RWPE1 (cell line): ENCODE measurements at regions not wholly inside any gene's neighbourhood (a gene's known extent, or its start where the extent isn't known, plus 50 kb on each side); places are given as distances from the start of the nearest gene placed in this dataset.

Experiments
- CTCF ChIA-PET: fragments of 350-600 bp; sonication (Branson Sonifier 250); formaldehyde crosslinking; extraction: SDS; loops from one replicate; lab custom pipeline; 2021; lab: Yijun Ruan, JAX
- POLR2A ChIA-PET: fragments of 400-600 bp; formaldehyde crosslinking; extraction: SDS; loops from one replicate; lab custom pipeline; 2020; ENCODE audit warnings: antibody characterized with exemption; ENCODE audit not compliant: low non-redundant PET; lab: Yijun Ruan, JAX
- DNase-seq: peaks from one replicate; pipeline ENCODE4 v3.0.0; 2012; ENCODE audit warnings: low spot score
- H3K27ac ChIP-seq: fragments of 450-650 bp; 2 replicates; pipeline ENCODE4 v1.5.1; 2017
- TF ChIP-seq, protein P1 (sequence below): fragments of 450-650 bp; conservative IDR thresholded peaks from 2 replicates; pipeline ENCODE4 v1.5.1; 2017; ENCODE audit warnings: low read depth, mild to moderate bottlenecking

DNA sequence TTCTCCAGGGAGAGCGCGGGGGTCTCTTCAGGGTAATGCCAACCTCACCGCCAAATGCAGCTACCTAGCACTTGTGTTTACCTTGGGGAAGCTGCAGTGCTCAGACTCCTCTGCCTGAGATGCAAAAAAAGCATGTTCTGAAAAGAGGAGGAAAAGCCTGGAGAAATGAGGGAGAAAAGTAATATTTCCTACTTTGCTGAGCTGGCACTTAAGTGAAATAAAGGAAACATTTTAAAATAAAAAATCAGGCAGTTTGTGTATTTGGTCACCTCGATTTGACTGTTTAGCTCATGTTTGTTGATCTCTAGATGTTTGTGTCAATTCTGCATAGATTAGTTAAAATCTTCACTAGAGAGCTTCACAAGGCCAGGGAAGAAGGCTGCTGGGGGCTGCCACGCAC is 487.2 kb downstream of the QKI start:
- POLR2A ChIA-PET, result no interaction called here
- no peak for DNase-seq
- no peak overlapping the region for H3K27ac ChIP-seq
- CTCF ChIA-PET, result no interaction called here
- TF ChIP-seq, protein P1, sequence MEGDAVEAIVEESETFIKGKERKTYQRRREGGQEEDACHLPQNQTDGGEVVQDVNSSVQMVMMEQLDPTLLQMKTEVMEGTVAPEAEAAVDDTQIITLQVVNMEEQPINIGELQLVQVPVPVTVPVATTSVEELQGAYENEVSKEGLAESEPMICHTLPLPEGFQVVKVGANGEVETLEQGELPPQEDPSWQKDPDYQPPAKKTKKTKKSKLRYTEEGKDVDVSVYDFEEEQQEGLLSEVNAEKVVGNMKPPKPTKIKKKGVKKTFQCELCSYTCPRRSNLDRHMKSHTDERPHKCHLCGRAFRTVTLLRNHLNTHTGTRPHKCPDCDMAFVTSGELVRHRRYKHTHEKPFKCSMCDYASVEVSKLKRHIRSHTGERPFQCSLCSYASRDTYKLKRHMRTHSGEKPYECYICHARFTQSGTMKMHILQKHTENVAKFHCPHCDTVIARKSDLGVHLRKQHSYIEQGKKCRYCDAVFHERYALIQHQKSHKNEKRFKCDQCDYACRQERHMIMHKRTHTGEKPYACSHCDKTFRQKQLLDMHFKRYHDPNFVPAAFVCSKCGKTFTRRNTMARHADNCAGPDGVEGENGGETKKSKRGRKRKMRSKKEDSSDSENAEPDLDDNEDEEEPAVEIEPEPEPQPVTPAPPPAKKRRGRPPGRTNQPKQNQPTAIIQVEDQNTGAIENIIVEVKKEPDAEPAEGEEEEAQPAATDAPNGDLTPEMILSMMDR, result no peak

GRCh38 chr6:163900570-163900969 is 486.1 kb downstream of the QKI start:
- TF ChIP-seq, protein P1, result no peak
- POLR2A ChIA-PET, result no interaction called here
- no peak for DNase-seq
- CTCF ChIA-PET, result no interaction called here
- H3K27ac ChIP-seq, result no peak overlapping the region

DNA sequence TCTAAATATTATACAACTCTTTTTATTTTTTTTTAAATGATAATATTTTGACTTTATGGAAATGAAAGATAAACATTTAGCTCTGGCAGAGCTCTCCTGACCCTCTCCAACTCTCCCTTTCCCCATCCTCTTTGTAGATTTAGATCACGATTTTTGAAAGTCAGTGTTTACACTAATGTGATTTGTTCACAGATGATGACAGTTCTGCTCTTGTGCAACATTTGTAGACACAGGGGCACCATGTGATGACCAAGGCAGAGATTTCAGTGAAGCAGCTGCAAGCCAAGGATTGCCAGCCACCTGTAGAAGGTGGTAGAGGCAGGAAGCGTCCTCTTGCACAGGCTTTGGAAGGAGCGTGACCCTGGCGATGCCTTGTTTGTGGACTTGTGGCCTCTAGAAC is 483.2 kb downstream of the QKI start:
- TF ChIP-seq, protein P1, result no peak
- no peak overlapping the region for H3K27ac ChIP-seq
- ChIA-PET POLR2A (no interaction called here), CTCF (interaction anchor here (0.6 kb wide), 1 partner anchor 11 kb away, joined by 10 read pairs; no protein-coding TSS in a partner anchor)
- no peak for DNase-seq

- DNase-seq, result no peak
- TF ChIP-seq, protein P1, result no peak
- POLR2A ChIA-PET, result no interaction called here
- H3K27ac ChIP-seq, result no peak overlapping the region
- CTCF ChIA-PET, result no interaction called here
These were observed 482.5 kb downstream of the QKI start for GRCh38 chr6:163897030-163897429.

DNA sequence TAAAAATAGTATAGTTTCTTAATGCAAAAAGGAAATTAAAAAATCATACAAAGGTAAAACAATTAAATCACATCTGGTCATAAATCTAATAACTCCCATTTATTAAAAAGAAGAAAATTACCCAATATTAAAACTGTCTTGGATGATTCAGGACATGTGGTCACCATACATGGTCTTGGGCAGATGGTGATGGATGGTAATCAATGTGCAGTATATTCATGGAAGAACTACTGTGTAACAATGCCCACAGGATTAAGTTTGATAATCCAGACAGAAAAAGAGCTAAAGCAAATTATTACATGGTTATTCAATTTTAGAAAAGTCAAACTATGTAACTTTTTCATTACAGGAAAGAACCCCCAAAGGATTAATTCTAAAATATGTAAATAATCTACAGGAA is 480.6 kb downstream of the QKI start:
- ChIA-PET CTCF (no interaction called here), POLR2A (no interaction called here)
- DNase-seq, result no peak
- TF ChIP-seq, protein P1, result no peak
- no peak overlapping the region for H3K27ac ChIP-seq

- H3K27ac ChIP-seq, result no peak overlapping the region
- TF ChIP-seq, protein P1, result no peak
- DNase-seq, result no peak
- POLR2A ChIA-PET, result no interaction called here
- CTCF ChIA-PET, result no interaction called here
These were observed 479.2 kb downstream of the QKI start for GRCh38 chr6:163893609-163894189.
